Adrenal gland (tissue), 5 donors: ENCODE measurements at regions not wholly inside any gene's neighbourhood (a gene's known extent, or its start where the extent isn't known, plus 50 kb on each side); places are given as distances from the start of the nearest gene placed in this dataset.

ENCODE experiments used
- CTCF ChIP-seq, 6 experiments: fragments of 450-650 bp in 4 of 6; fragments of 200-600 bp in 2 of 6; sonication (generic) in 1 of 6; IDR thresholded peaks; 1 replicate in 5 of 6; 2 replicates in 1 of 6; pipeline versions ENCODE4 v1.5.1 to v1.8.0; 2016 to 2021; ENCODE audit warnings: antibody characterized with exemption in 6 of 6, mild to moderate bottlenecking in 2 of 6, moderate library complexity in 1 of 6
- POLR2A ChIP-seq, 2 donors: fragments of 450-650 bp; IDR thresholded peaks; one replicate each; pipeline ENCODE4 v1.6.1; 2017; ENCODE audit warnings: antibody characterized with exemption in 2 of 2, mild to moderate bottlenecking in 2 of 2, moderate library complexity in 1 of 2
- donor health status: DM: no; HTN: no; CAD: no.

DNA sequence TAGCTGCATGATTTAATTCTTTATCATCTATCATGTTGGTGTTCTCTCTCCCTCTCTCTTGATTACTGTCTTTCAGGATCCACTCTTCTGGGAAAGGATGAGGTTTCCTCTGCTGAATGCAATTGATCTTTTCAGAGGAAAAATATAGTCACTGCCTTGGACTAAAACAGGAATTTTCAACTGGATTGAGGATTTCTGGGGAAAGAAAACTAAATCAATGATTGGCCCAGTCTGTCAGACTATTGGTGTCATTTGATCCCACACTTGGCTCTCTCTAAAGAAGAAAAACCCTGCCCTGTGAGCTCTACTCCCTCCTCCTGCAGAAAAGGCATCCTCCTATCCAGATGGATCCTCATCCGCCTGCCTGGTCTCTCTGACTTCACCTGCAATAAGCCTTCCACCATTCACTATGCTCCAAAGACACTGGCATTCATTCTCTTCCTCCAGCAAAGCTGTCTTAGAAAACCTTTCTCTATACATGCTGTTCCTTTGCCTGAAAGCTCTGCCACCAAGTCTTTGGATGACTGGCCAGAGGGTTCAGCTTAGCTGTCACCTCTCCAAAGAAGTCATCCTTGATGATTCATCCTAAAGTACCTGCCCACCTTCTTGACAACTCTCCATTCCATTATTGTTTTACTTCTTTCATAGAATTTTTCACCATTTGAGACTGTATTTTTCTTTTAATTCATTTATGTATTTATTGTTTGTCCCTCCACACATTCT, 127.7 kb upstream of the CAND1 start:
- TF ChIP-seq CTCF (IDR thresholded peaks at IDR 0.05), result no peak
- TF ChIP-seq POLR2A (IDR thresholded peaks at IDR 0.05), result no peak
